ENCODE measurements at regions not wholly inside any gene's neighbourhood (a gene's known extent, or its start where the extent isn't known, plus 50 kb on each side); places are given as distances from the start of the nearest gene placed in this dataset.
"Not testable (repeated sequence)": the region's sequence is repeated elsewhere in the genome, so short reads cannot be mapped to it uniquely, and the experiment has no call there.

- not testable (repeated sequence) for TF ChIP-seq POLR2A (IDR thresholded peaks at IDR 0.05; ENCODE audit: low read depth); CTCF (IDR thresholded peaks at IDR 0.05)
Measured at GRCh38 chr15:20401058-20401457, 140.5 kb downstream of the GOLGA6L6 start.
